MCF 10A (cell line): ENCODE measurements at regions not wholly inside any gene's neighbourhood (a gene's known extent, or its start where the extent isn't known, plus 50 kb on each side); places are given as distances from the start of the nearest gene placed in this dataset.

Source experiments
- BruUV-seq: library from RNA; stranded (reverse); fragments of 400-500 nt; replicated peaks from 2 replicates; lab custom pipeline; 2021; lab: Mats Ljungman, UMichigan
- CTCF ChIA-PET: fragments of 300-600 bp; sonication (Branson Sonifier 250); formaldehyde crosslinking; extraction: SDS; loops from one replicate; lab custom pipeline; 2021; ENCODE audit warnings: antibody characterized with exemption, inconsistent platforms; lab: Yijun Ruan, JAX
- POLR2A ChIA-PET: fragments of 300-600, 350-650 bp; sonication (Branson Sonifier 250); formaldehyde crosslinking; extraction: SDS; loops from one replicate; lab custom pipeline; 2020; ENCODE audit warnings: antibody characterized with exemption, inconsistent platforms; lab: Yijun Ruan, JAX
- DNase-seq: peaks from one replicate; pipeline ENCODE4 v3.0.0-alpha.2; 2018; ENCODE audit not compliant: unreplicated experiment
- H3K27ac Mint-ChIP-seq: one replicate; pipeline ENCODE4 v1.8.0; 2022; ENCODE audit warnings: mild to moderate bottlenecking, low read depth, mixed read lengths; ENCODE audit not compliant: unreplicated experiment
- H3K27me3 Mint-ChIP-seq: one replicate; pipeline ENCODE4 v1.8.0; 2022; ENCODE audit warnings: mixed read lengths; ENCODE audit not compliant: insufficient read depth, unreplicated experiment
- H3K36me3 Mint-ChIP-seq: one replicate; pipeline ENCODE4 v1.8.0; 2022; ENCODE audit warnings: mild to moderate bottlenecking, moderate library complexity, mixed read lengths; ENCODE audit not compliant: insufficient read depth, unreplicated experiment
- H3K4me1 Mint-ChIP-seq: one replicate; pipeline ENCODE4 v1.8.0; 2022; ENCODE audit warnings: mixed read lengths; ENCODE audit not compliant: insufficient read depth, unreplicated experiment
- H3K4me3 Mint-ChIP-seq: one replicate; pipeline ENCODE4 v1.8.0; 2022; ENCODE audit warnings: mild to moderate bottlenecking, moderate library complexity, mixed read lengths; ENCODE audit not compliant: unreplicated experiment
- H3K9me3 Mint-ChIP-seq: one replicate; pipeline ENCODE4 v1.8.0; 2022; ENCODE audit warnings: mixed read lengths; ENCODE audit not compliant: unreplicated experiment
- intact Hi-C: fragments of 100-400 bp; cut with micrococcal nuclease; formaldehyde crosslinking; loops from 2 replicates; pipeline ENCODE4 v1.14.1; 2022
- TF ChIP-seq, protein P1 (sequence below): fragments of 200-600 bp; IDR thresholded peaks from one replicate; pipeline ENCODE4 v1.8.0; 2022; ENCODE audit warnings: antibody characterized with exemption, mild to moderate bottlenecking; ENCODE audit not compliant: unreplicated experiment

DNA sequence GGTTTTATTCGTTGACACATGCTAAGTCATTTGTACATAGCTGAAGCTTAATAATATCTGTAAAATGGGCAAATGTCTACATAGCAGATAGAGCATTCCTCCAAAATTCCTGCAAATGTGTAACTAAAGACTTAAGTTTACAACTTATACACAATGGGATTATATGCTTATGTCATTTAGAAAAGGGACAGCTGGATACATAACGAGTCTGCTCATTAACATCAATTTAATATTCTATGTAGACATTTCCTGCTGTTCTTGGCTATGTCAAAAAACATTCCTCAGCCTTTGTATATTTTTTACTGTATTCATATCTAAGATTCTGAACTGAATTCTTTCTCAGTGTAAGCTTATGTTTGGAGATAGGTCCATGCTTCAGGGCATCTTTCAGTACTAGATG lies 762.2 kb downstream of the NR2F2 start:
- intact Hi-C loops: no loop called here
- H3K4me3 Mint-ChIP-seq: no peak overlapping the region
- no peak overlapping the region for H3K27ac Mint-ChIP-seq
- H3K27me3 Mint-ChIP-seq: no peaks in the 10 kb centered on the region
- BruUV-seq: no TSS peak
- CTCF ChIA-PET: no interaction called here
- no peak for DNase-seq
- POLR2A ChIA-PET: no interaction called here
- no peaks in the 10 kb centered on the region for H3K4me1 Mint-ChIP-seq
- H3K9me3 Mint-ChIP-seq: no peaks in the 10 kb centered on the region
- TF ChIP-seq, protein P1, sequence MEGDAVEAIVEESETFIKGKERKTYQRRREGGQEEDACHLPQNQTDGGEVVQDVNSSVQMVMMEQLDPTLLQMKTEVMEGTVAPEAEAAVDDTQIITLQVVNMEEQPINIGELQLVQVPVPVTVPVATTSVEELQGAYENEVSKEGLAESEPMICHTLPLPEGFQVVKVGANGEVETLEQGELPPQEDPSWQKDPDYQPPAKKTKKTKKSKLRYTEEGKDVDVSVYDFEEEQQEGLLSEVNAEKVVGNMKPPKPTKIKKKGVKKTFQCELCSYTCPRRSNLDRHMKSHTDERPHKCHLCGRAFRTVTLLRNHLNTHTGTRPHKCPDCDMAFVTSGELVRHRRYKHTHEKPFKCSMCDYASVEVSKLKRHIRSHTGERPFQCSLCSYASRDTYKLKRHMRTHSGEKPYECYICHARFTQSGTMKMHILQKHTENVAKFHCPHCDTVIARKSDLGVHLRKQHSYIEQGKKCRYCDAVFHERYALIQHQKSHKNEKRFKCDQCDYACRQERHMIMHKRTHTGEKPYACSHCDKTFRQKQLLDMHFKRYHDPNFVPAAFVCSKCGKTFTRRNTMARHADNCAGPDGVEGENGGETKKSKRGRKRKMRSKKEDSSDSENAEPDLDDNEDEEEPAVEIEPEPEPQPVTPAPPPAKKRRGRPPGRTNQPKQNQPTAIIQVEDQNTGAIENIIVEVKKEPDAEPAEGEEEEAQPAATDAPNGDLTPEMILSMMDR: no peak
- no peaks in the 10 kb centered on the region for H3K36me3 Mint-ChIP-seq

DNA sequence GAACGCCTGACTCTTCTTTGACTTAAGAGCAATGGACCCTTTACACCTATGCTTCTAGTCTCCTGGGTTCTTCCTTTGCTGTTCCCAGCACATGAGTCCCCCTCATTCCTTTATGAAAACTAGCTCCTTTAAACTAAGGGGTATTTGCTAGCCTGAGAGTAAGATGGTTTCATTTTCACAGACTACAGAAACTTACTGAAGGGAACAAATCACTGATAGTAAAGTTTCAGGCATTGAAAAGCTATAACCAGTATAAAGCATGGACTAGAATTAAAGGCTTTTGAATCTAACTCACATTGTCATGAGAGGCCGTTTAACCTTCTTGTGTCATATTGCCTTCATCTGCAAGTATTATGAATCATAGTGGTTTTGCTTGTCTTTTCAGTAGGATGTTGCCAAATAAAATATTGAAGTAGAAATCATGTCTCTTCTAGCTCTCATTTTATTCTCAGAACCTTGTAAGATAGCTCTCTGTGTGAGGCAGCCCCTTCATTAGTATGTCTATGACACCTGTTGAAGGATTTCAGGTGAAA lies 765.9 kb downstream of the NR2F2 start:
- Mint-ChIP-seq H3K9me3 (peaks cover 20% of the 10 kb centered on the region), H3K36me3 (no peaks in the 10 kb centered on the region), H3K27ac (no peak overlapping the region), H3K4me1 (no peaks in the 10 kb centered on the region), H3K4me3 (no peak overlapping the region), H3K27me3 (no peaks in the 10 kb centered on the region)
- intact Hi-C loops: no loop called here
- TF ChIP-seq, protein P1: no peak
- POLR2A ChIA-PET: interaction anchor here (0.7 to 1.5 kb wide), 3 partner anchors 13 to 17 kb away, joined by 3 to 4 read pairs (median 4); no protein-coding TSS in a partner anchor
- BruUV-seq: no TSS peak
- DNase-seq: no peak
- CTCF ChIA-PET: no interaction called here

DNA sequence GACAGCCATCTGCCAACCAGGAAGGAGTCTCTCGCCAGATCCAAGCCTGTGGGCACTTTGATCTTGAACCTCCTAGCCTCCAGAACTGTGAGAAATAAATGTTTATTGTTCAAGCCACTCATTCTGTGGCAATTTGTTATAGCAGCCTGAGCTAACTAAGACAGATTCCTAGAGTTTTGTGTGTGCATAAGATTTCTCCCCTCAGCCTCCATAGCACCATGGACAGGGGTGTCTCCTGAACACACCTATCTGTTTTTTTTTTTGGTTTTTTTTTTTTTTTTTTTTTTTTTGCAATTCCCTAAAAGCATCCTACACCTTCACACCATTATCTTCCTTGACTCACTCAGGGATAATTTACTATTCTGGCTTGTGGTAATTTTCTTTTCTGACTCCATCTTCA lies 768.5 kb downstream of the NR2F2 start:
- no TSS peak for BruUV-seq
- POLR2A ChIA-PET: no interaction called here
- DNase-seq: no peak
- no peaks in the 10 kb centered on the region for H3K27me3 Mint-ChIP-seq
- no peak overlapping the region for H3K4me3 Mint-ChIP-seq
- H3K4me1 Mint-ChIP-seq: no peaks in the 10 kb centered on the region
- peaks cover 20% of the 10 kb centered on the region for H3K9me3 Mint-ChIP-seq
- TF ChIP-seq, protein P1: no peak
- CTCF ChIA-PET: interaction anchor here (0.8 kb wide), 1 partner anchor 11 kb away, joined by 4 read pairs; no protein-coding TSS in a partner anchor
- H3K36me3 Mint-ChIP-seq: no peaks in the 10 kb centered on the region
- H3K27ac Mint-ChIP-seq: no peak overlapping the region
- intact Hi-C loops: no loop called here

DNA sequence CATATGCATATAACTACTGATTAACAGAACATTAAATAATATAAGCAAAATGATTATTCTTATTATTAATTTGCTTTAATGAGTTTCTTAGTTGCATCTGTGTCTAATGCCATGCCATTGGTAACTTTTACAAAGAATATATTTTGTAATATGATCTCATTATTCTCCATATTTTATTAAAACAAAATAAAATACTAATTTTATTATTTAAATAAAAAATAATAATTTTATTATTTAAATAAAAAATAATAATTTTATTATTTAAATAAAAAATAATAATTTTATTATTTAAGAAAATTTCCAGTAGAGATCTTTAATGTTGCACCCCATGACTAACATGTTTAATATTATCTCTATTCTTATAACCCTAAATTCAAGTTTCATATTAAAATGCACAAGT lies 771.1 kb downstream of the NR2F2 start:
- POLR2A ChIA-PET: no interaction called here
- CTCF ChIA-PET: no interaction called here
- Mint-ChIP-seq H3K9me3 (peaks cover 32% of the 10 kb centered on the region), H3K4me3 (no peak overlapping the region), H3K4me1 (no peaks in the 10 kb centered on the region), H3K27me3 (peaks cover 11% of the 10 kb centered on the region), H3K27ac (no peak overlapping the region), H3K36me3 (no peaks in the 10 kb centered on the region)
- DNase-seq: no peak
- BruUV-seq: no TSS peak
- intact Hi-C loops: no loop called here
- TF ChIP-seq, protein P1: no peak
